A549 (cell line): ENCODE measurements at regions not wholly inside any gene's neighbourhood (a gene's known extent, or its start where the extent isn't known, plus 50 kb on each side); places are given as distances from the start of the nearest gene placed in this dataset.

Experiments used
- CBX2 ChIP-seq: fragments of 200-600 bp; sonication (generic); IDR thresholded peaks from 2 replicates; pipeline ENCODE4 v1.6.1; 2016; ENCODE audit warnings: low read depth, mild to moderate bottlenecking, borderline replicate concordance
- HDAC2 ChIP-seq: fragments of 200-600 bp; sonication (generic); IDR thresholded peaks from 2 replicates; pipeline ENCODE4 v1.6.1; 2016
- MAZ ChIP-seq: fragments of 150-350 bp; IDR thresholded peaks from 2 replicates; pipeline ENCODE4 v1.6.1; 2014; ENCODE audit warnings: antibody characterized with exemption, low read depth, low read length, borderline replicate concordance
- MYC ChIP-seq: IDR thresholded peaks from 2 replicates; pipeline ENCODE4 v1.6.1; 2012; ENCODE audit warnings: mild to moderate bottlenecking, inconsistent platforms, low read length, improper control_type of control experiment, borderline replicate concordance
- POLR2A ChIP-seq: IDR thresholded peaks from 2 replicates; pipeline ENCODE4 v1.6.1; 2012; ENCODE audit warnings: mild to moderate bottlenecking, low read length
- RNF2 ChIP-seq: fragments of 200-600 bp; sonication (generic); IDR thresholded peaks from 2 replicates; pipeline ENCODE4 v1.6.1; 2016; ENCODE audit warnings: low read depth, mild to moderate bottlenecking, antibody characterized with exemption, moderate library complexity, borderline replicate concordance
- ZFP36 ChIP-seq: fragments of 450-650 bp; IDR thresholded peaks from 2 replicates; pipeline ENCODE4 v1.6.1; 2014; ENCODE audit warnings: borderline replicate concordance; ENCODE audit not compliant: partially characterized antibody
- ZSCAN20 ChIP-seq: fragments of 250-450 bp; sonication (Bioruptor Pico); IDR thresholded peaks from 2 replicates; pipeline ENCODE4 v1.8.0; 2022; ENCODE audit warnings: mild to moderate bottlenecking, moderate library complexity
- TF ChIP-seq, protein P1 (sequence below): fragments of >200 bp; sonication (Bioruptor Twin); formaldehyde crosslinking; IDR thresholded peaks from 3 replicates; pipeline ENCODE4 v1.5.1; 2016
- TF ChIP-seq, protein P2 (sequence below): fragments of 150-350 bp; IDR thresholded peaks from 2 replicates; pipeline ENCODE4 v1.6.1; 2014; ENCODE audit warnings: low read depth, mild to moderate bottlenecking, low read length

DNA sequence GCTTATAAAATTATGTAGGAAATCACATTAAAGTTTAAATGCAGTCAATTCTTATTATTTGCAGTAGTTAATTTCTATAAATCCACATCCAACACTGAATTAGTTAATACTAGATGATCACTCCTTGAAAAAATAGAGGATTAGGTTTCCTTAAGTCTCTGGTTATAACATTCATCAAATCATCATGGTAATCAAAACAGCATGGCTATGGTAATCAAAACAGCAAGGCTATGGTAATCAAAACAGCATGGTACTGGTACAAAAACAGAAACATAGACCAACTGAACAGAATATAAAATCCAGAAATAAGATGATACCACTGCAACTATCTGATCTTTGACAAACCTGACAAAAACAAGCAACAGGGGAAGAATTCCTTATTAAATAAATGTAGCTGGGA is 814.6 kb upstream of the CCDC179 start:
- TF ChIP-seq, protein P1, sequence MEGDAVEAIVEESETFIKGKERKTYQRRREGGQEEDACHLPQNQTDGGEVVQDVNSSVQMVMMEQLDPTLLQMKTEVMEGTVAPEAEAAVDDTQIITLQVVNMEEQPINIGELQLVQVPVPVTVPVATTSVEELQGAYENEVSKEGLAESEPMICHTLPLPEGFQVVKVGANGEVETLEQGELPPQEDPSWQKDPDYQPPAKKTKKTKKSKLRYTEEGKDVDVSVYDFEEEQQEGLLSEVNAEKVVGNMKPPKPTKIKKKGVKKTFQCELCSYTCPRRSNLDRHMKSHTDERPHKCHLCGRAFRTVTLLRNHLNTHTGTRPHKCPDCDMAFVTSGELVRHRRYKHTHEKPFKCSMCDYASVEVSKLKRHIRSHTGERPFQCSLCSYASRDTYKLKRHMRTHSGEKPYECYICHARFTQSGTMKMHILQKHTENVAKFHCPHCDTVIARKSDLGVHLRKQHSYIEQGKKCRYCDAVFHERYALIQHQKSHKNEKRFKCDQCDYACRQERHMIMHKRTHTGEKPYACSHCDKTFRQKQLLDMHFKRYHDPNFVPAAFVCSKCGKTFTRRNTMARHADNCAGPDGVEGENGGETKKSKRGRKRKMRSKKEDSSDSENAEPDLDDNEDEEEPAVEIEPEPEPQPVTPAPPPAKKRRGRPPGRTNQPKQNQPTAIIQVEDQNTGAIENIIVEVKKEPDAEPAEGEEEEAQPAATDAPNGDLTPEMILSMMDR, result no peak
- TF ChIP-seq ZSCAN20 (CRISPR knock-in tag) (no peak), HDAC2 (no peak), MYC (no peak), MAZ (no peak), CBX2 (no peak), POLR2A (no peak), ZFP36 (no peak), RNF2 (no peak)
- TF ChIP-seq, protein P2, sequence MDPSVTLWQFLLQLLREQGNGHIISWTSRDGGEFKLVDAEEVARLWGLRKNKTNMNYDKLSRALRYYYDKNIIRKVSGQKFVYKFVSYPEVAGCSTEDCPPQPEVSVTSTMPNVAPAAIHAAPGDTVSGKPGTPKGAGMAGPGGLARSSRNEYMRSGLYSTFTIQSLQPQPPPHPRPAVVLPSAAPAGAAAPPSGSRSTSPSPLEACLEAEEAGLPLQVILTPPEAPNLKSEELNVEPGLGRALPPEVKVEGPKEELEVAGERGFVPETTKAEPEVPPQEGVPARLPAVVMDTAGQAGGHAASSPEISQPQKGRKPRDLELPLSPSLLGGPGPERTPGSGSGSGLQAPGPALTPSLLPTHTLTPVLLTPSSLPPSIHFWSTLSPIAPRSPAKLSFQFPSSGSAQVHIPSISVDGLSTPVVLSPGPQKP, result no peak
